ENCODE measurements at regions not wholly inside any gene's neighbourhood (a gene's known extent, or its start where the extent isn't known, plus 50 kb on each side); places are given as distances from the start of the nearest gene placed in this dataset.

DNA sequence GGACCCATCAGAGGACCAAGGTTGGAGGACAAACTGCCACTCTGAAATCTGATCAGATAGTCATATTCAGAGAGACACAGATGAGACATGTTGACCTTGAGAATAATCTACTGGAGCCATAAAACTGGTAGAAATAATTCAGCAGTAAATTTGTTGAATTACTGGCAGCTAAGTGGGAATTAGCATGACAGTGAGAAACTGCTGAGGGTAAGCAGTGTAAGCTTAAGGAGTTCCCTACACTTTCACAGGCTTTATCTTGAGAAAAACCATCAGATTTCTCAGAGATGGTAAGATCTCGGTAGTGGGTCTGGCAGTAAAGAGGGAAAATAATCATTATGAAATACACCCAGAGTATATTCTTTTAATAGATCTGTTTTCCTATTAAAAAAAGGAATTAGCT lies 213.7 kb downstream of the TECRL start:
- ChIA-PET CTCF (no interaction called here), POLR2A (ENCODE audit: low non-redundant PET) (no interaction called here)
- Histone ChIP-seq H3K36me3 (ENCODE audit: insufficient read depth, low read length, poor library complexity, severe bottlenecking) (no peaks in the 10 kb centered on the region), H3K9me3 (ENCODE audit: low read depth, low read length, poor library complexity, severe bottlenecking) (no peaks in the 10 kb centered on the region), H3K4me3 (ENCODE audit: low read depth, low read length, poor library complexity, severe bottlenecking) (no peak overlapping the region), H3K27ac (ENCODE audit: low read depth, low read length, poor library complexity, severe bottlenecking) (no peak overlapping the region), H3K27me3 (replicated peaks; ENCODE audit: insufficient read depth, low read depth, low read length, poor library complexity) (no peaks in the 10 kb centered on the region), H3K4me1 (ENCODE audit: insufficient read depth, low read length, poor library complexity, severe bottlenecking) (no peaks in the 10 kb centered on the region)
- BruUV-seq (replicated peaks): no TSS peak
- intact Hi-C loops (cut with micrococcal nuclease; ENCODE audit: unreplicated experiment): no loop called here
- TF ChIP-seq EZH2 (IDR thresholded peaks at IDR 0.05; ENCODE audit: borderline replicate concordance, low read depth, low read length, poor library complexity, severe bottlenecking): no peak
- no peak for TF ChIP-seq CTCF (conservative IDR thresholded peaks at IDR 0.05; ENCODE audit: low read depth, low read length)
- DNase-seq (ENCODE audit: low spot score): no peak

DNA sequence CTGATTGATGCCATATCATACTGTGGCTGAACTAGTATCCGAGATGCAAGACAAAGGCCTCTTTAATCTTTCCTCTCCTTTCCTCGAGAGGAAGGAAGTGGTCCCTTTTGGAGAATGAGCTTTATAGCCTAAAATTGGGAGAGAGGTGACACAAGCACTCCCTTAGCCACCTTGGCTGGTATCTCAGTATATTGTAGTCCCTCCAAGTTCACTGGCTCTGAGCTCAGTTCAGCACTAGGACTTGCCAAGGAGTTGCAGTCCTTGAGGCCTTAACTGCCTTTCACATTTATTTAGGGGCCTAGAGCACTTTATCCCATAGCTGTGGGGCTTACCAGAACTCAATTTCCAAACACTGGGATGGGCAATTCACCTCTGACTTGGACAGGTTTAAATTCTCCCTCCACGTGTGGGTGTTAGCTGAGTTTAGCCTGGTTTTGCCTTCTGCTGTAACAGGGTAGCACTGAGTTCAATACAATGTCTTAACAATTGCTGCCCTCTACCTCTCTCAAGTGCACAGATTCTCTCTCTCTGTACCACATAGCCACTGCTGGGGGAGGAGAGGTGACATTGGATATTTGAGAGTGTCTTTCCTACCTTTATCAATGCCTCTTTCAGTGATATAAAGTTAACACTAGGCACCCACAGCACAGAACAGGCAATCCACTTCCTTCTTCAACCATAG lies 216.4 kb downstream of the TECRL start:
- Histone ChIP-seq H3K27me3 (replicated peaks; ENCODE audit: insufficient read depth, low read depth, low read length, poor library complexity) (no peaks in the 10 kb centered on the region), H3K4me3 (ENCODE audit: low read depth, low read length, poor library complexity, severe bottlenecking) (no peak overlapping the region), H3K27ac (ENCODE audit: low read depth, low read length, poor library complexity, severe bottlenecking) (no peak overlapping the region), H3K36me3 (ENCODE audit: insufficient read depth, low read length, poor library complexity, severe bottlenecking) (no peaks in the 10 kb centered on the region), H3K4me1 (ENCODE audit: insufficient read depth, low read length, poor library complexity, severe bottlenecking) (no peaks in the 10 kb centered on the region), H3K9me3 (ENCODE audit: low read depth, low read length, poor library complexity, severe bottlenecking) (no peaks in the 10 kb centered on the region)
- no TSS peak for BruUV-seq (replicated peaks)
- ChIA-PET POLR2A (ENCODE audit: low non-redundant PET) (no interaction called here), CTCF (no interaction called here)
- no peak for TF ChIP-seq CTCF (conservative IDR thresholded peaks at IDR 0.05; ENCODE audit: low read depth, low read length)
- TF ChIP-seq EZH2 (IDR thresholded peaks at IDR 0.05; ENCODE audit: borderline replicate concordance, low read depth, low read length, poor library complexity, severe bottlenecking): no peak
- no peak for DNase-seq (ENCODE audit: low spot score)
- intact Hi-C loops (cut with micrococcal nuclease; ENCODE audit: unreplicated experiment): no loop called here

GRCh38 chr4:64174247-64174882 lies 234.9 kb downstream of the TECRL start:
- Histone ChIP-seq H3K4me3 (ENCODE audit: low read depth, low read length, poor library complexity, severe bottlenecking) (no peak overlapping the region), H3K9me3 (ENCODE audit: low read depth, low read length, poor library complexity, severe bottlenecking) (no peaks in the 10 kb centered on the region), H3K27ac (ENCODE audit: low read depth, low read length, poor library complexity, severe bottlenecking) (no peak overlapping the region), H3K36me3 (ENCODE audit: insufficient read depth, low read length, poor library complexity, severe bottlenecking) (no peaks in the 10 kb centered on the region), H3K4me1 (ENCODE audit: insufficient read depth, low read length, poor library complexity, severe bottlenecking) (no peaks in the 10 kb centered on the region), H3K27me3 (replicated peaks; ENCODE audit: insufficient read depth, low read depth, low read length, poor library complexity) (no peaks in the 10 kb centered on the region)
- DNase-seq (ENCODE audit: low spot score): no peak
- CTCF ChIA-PET: no interaction called here
- intact Hi-C loops (cut with micrococcal nuclease; ENCODE audit: unreplicated experiment): no loop called here
- POLR2A ChIA-PET (ENCODE audit: low non-redundant PET): no interaction called here
- no TSS peak for BruUV-seq (replicated peaks)
- no peak for TF ChIP-seq CTCF (conservative IDR thresholded peaks at IDR 0.05; ENCODE audit: low read depth, low read length)
- no peak for TF ChIP-seq EZH2 (IDR thresholded peaks at IDR 0.05; ENCODE audit: borderline replicate concordance, low read depth, low read length, poor library complexity, severe bottlenecking)

Data from A673 (cell line).